ENCODE measurements at regions not wholly inside any gene's neighbourhood (a gene's known extent, or its start where the extent isn't known, plus 50 kb on each side); places are given as distances from the start of the nearest gene placed in this dataset.

GRCh38 chr2:8239531-8240088, 442.2 kb upstream of the ID2 start:
- TF ChIP-seq CTCF (IDR thresholded peaks at IDR 0.05) (no peak), POLR2A (IDR thresholded peaks at IDR 0.05) (no peak)
